Esophagus squamous epithelium (tissue), 4 donors: ENCODE measurements at regions not wholly inside any gene's neighbourhood (a gene's known extent, or its start where the extent isn't known, plus 50 kb on each side); places are given as distances from the start of the nearest gene placed in this dataset.

Experiments used
- POLR2A ChIP-seq, 4 donors: fragments of 450-650 bp; IDR thresholded peaks; one replicate each; pipeline ENCODE4 v1.6.1; 2017; ENCODE audit warnings: antibody characterized with exemption in 4 of 4, mild to moderate bottlenecking in 4 of 4, moderate library complexity in 3 of 4
- TF ChIP-seq, protein P1 (sequence below), 6 experiments: fragments of 450-650 bp in 4 of 6; fragments of 200-600 bp in 2 of 6; sonication (generic) in 2 of 6; IDR thresholded peaks; one replicate each; pipeline ENCODE4 v1.5.1; 2016 to 2019; ENCODE audit warnings: antibody characterized with exemption in 6 of 6, mild to moderate bottlenecking in 4 of 6, moderate library complexity in 4 of 6

DNA sequence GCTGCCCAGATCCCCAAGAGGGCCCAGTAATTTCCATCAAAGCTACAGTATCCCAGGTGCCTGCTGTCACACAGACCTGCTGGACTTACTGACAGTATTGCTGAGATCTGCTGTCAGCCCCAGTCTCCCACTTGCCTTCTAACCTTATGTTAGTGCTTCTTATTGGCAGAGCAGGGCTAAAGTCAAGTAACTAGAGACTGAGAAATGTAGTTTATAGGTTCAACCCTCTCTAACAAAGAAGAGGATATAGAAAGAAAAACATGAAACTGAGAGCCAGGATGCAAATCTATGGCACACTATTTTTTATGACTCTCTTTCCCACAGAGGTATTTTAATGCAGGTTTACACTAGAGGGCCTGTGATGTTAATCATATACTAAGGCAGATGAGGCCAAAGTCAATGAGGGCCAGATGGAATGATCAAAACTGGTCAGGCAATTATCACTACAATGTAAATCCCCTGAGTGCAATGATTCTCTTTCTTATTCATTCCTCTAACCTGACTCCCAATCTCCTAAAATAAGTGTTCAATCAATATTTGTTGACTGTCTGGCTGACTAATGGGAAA is 781.9 kb downstream of the VRK1 start:
- TF ChIP-seq, protein P1, sequence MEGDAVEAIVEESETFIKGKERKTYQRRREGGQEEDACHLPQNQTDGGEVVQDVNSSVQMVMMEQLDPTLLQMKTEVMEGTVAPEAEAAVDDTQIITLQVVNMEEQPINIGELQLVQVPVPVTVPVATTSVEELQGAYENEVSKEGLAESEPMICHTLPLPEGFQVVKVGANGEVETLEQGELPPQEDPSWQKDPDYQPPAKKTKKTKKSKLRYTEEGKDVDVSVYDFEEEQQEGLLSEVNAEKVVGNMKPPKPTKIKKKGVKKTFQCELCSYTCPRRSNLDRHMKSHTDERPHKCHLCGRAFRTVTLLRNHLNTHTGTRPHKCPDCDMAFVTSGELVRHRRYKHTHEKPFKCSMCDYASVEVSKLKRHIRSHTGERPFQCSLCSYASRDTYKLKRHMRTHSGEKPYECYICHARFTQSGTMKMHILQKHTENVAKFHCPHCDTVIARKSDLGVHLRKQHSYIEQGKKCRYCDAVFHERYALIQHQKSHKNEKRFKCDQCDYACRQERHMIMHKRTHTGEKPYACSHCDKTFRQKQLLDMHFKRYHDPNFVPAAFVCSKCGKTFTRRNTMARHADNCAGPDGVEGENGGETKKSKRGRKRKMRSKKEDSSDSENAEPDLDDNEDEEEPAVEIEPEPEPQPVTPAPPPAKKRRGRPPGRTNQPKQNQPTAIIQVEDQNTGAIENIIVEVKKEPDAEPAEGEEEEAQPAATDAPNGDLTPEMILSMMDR (IDR thresholded peaks at IDR 0.05) = no peak
- no peak for TF ChIP-seq POLR2A (IDR thresholded peaks at IDR 0.05)
